WI38 (cell line): ENCODE measurements at regions not wholly inside any gene's neighbourhood (a gene's known extent, or its start where the extent isn't known, plus 50 kb on each side); places are given as distances from the start of the nearest gene placed in this dataset.
A peak's percentile ranks its signal among the peaks of the same experiment; 100 is the strongest.
"Not testable (repeated sequence)": the region's sequence is repeated elsewhere in the genome, so short reads cannot be mapped to it uniquely, and the experiment has no call there.

Source experiments
- H3K4me3 ChIP-seq: 2 replicates; pipeline ENCODE4 v1.5.1; 2011; ENCODE audit warnings: low read depth, mild to moderate bottlenecking, control low read depth, low read length
- TF ChIP-seq, protein P1 (sequence below): IDR thresholded peaks from 2 replicates; pipeline ENCODE4 v1.5.1; 2012; ENCODE audit warnings: low read depth, mild to moderate bottlenecking, control low read depth, low read length

DNA sequence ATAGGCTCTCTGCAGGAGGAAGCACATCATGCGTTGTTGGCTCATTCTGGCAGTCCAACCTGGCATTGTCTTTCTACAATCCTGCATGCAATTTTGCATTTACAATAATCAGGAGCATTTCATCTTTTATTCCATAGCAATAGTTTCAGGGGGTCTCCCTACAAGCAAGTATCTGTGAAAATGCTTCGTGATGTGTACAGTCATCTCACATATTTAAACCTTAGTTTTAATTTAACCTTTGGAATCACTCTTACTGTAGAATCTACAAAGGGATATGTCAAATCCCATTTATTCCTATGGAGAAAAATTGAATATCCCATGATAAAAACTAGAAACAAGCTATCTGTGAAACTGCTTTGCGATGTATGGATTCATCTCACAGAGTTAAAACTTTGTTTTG is 112.0 kb upstream of the WSB1 start:
- no peak overlapping the region for H3K4me3 ChIP-seq
- TF ChIP-seq, protein P1, sequence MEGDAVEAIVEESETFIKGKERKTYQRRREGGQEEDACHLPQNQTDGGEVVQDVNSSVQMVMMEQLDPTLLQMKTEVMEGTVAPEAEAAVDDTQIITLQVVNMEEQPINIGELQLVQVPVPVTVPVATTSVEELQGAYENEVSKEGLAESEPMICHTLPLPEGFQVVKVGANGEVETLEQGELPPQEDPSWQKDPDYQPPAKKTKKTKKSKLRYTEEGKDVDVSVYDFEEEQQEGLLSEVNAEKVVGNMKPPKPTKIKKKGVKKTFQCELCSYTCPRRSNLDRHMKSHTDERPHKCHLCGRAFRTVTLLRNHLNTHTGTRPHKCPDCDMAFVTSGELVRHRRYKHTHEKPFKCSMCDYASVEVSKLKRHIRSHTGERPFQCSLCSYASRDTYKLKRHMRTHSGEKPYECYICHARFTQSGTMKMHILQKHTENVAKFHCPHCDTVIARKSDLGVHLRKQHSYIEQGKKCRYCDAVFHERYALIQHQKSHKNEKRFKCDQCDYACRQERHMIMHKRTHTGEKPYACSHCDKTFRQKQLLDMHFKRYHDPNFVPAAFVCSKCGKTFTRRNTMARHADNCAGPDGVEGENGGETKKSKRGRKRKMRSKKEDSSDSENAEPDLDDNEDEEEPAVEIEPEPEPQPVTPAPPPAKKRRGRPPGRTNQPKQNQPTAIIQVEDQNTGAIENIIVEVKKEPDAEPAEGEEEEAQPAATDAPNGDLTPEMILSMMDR: no peak

DNA sequence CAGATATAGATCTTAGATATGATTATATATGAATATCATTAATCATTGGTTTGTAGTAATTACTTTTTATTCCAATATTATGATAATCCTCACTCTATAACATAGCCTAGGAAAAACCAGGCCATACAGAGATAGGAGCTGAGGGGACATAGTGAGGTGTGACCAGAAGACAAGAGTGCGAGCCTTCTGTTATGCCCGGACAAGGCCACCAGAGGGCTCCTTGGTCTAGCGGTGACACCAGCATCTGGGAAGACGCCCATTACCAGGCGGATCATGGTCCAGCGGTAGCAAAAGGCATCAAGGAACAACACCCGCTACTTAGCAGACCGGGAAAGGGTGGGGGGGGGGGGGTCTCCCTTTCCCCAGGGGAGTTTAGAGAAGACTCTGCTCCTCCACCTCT is 96.4 kb upstream of the WSB1 start:
- H3K4me3 ChIP-seq: not testable (repeated sequence)
- TF ChIP-seq, protein P1: peak; percentile 39

DNA sequence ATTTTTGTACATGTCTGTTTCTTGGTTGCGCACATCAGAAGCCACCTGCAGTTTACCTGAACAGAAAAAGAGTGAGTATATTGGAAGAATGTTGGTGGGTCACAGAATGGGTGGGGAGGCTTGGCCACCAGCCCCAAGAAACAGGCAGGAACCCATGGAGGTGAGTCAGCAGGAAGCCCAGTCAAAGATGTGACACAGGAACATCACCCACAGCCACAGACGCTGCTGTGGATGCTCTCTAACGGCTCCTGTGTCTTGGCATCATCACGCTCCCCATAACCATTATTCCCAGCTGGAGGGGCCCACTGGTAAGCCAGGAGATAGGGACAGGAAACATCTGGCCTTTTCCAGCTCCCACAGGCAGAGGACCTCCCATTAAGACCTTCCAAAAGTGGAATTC is 94.0 kb upstream of the WSB1 start:
- H3K4me3 ChIP-seq: no peak overlapping the region
- TF ChIP-seq, protein P1: no peak

DNA sequence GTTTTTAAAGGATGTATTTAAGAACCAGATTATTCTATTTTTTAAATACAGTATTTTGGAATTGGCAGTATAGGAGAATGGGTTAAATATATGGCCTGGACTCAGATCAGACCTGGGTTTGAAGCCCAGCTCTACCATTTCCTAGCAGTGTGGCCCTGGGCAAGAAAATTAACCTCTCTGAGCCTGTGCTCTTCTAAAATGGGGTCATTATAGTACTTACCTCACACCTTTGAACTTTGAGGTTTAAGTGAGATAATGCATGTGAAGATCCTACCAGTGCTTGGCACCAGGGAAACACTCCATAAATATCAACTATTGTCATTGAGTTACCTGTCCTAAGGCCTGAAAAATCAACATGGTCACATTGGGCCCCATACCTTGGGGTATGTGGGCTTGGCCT is 93.4 kb upstream of the WSB1 start:
- no peak overlapping the region for H3K4me3 ChIP-seq
- TF ChIP-seq, protein P1: no peak

DNA sequence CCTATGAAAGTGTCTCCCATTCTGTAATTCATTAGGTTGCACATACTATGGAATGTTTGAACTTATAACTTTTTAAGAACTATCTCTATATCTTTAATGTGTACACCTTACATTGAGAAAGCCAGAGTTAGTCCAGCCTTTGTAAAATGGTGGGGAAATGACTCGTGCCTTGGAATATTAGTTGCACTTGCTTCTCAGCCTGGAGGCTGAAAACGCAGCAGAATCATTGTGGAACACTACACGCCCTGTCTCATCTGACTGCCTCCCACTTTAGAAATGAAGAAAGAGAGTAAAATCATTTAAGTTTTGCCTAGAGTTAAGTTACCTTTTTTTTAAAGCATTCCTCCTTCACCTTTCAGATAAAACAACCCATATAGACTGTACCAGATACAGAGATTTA is 90.7 kb upstream of the WSB1 start:
- no peak overlapping the region for H3K4me3 ChIP-seq
- TF ChIP-seq, protein P1: no peak

DNA sequence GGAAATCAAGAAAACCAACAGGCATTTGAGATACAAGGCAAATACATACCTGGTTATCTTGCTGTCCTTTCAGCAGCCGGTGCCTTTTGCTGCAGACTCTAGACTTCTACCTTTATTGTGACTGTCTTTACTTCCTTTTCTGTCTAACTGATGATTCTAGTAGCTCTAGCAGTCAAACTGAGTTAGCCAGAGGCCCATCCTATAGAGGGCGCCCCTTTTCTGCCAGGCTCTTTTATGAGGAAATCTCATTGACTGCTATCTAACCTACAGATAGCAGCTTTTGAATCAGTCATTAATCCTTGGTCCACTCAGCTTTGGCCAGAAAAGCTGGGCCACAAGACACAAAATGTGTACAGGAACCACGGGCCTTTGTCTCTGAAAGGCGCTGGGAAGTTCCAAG is 87.5 kb upstream of the WSB1 start:
- TF ChIP-seq, protein P1: no peak
- H3K4me3 ChIP-seq: no peak overlapping the region

DNA sequence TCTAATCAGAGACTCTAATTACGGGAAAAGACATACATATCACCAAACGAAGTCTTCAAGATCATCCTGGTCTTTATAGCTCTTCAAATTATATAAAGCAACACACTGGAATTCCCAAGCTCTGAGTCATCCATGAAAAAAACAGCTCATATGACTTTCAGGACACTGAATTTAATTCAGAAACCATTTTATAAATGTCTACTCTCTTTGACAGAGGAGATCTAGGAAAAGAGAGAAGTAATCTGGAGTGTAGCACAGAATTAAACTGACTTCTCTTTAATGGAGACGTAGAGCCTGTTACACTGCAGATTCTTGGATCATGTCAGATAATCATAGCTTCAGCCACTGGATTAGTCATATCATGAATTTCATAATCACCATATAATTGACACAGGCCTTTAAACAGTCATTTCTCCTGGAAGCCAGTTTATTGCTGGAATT is 86.8 kb upstream of the WSB1 start:
- TF ChIP-seq, protein P1: no peak
- H3K4me3 ChIP-seq: no peak overlapping the region

DNA sequence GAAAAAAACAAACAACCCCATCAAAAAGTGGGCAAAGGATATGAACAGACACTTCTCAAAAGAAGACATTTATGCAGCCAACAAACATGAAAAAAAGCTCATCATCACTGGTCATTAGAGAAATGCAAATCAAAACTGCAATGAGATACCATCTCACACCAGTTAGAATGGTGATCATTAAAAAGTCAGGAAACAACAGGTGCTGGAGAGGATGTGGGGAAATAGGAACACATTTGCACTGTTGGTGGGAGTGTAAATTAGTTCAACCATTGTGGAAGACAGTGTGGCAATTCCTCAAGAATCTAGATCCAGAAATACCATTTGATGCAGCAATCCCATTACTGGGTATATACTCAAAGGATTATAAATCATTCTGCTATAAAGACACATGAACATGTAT is 85.5 kb upstream of the WSB1 start:
- not testable (repeated sequence) for H3K4me3 ChIP-seq
